IMR-90 (cell line): ENCODE measurements at regions not wholly inside any gene's neighbourhood (a gene's known extent, or its start where the extent isn't known, plus 50 kb on each side); places are given as distances from the start of the nearest gene placed in this dataset.

Experiments used
- ATAC-seq: fragments of 200-7000 bp; cut with Tn5 transposase; 2 replicates; pipeline ENCODE4 v1.9.1; 2020; ENCODE audit warnings: low read depth, mild to moderate bottlenecking, moderate library complexity
- BruUV-seq: library from RNA; stranded (reverse); fragments of 400-500 nt; replicated peaks from 2 replicates; lab custom pipeline; 2021; lab: Mats Ljungman, UMichigan
- CTCF ChIA-PET: fragments of 300-600 bp; formaldehyde crosslinking; extraction: SDS; loops from one replicate; lab custom pipeline; 2021; ENCODE audit warnings: antibody characterized with exemption; lab: Yijun Ruan, JAX
- POLR2A ChIA-PET: fragments of 300-600 bp; sonication (Branson Sonifier 250); formaldehyde crosslinking; loops from one replicate; lab custom pipeline; 2022; ENCODE audit warnings: antibody characterized with exemption; ENCODE audit not compliant: unreplicated experiment; lab: Charles Lee
- DNase-seq: peaks from one replicate; pipeline ENCODE4 v3.0.0; 2013
- H2AFZ ChIP-seq: replicated peaks from 2 replicates; pipeline ENCODE3; 2013; ENCODE audit warnings: low read length, mild to moderate bottlenecking; ENCODE audit not compliant: poor library complexity
- H2AK5ac ChIP-seq: 2 replicates; pipeline ENCODE4 v1.6.1; 2013; ENCODE audit warnings: low read depth, low read length, inconsistent platforms
- H2AK9ac ChIP-seq: replicated peaks from 2 replicates; pipeline ENCODE3; 2013; ENCODE audit warnings: mild to moderate bottlenecking, low read depth, low read length, moderate library complexity; ENCODE audit not compliant: poor library complexity
- H2BK120ac ChIP-seq: 2 replicates; pipeline ENCODE4 v1.6.1; 2013; ENCODE audit warnings: low read depth, low read length, inconsistent platforms
- H2BK15ac ChIP-seq: 3 replicates; pipeline ENCODE4 v1.6.1; 2013; ENCODE audit warnings: low read depth, low read length, inconsistent platforms
- H2BK20ac ChIP-seq: 2 replicates; pipeline ENCODE4 v1.6.1; 2013; ENCODE audit warnings: low read depth, mild to moderate bottlenecking, inconsistent platforms, low read length, moderate library complexity
- H2BK5ac ChIP-seq: 2 replicates; pipeline ENCODE4 v1.6.1; 2013; ENCODE audit warnings: mild to moderate bottlenecking, low read depth, low read length, inconsistent platforms; ENCODE audit not compliant: poor library complexity, severe bottlenecking
- H3K14ac ChIP-seq: replicated peaks from 2 replicates; pipeline ENCODE4 v1.6.1; 2013; ENCODE audit warnings: low read depth, low read length, inconsistent platforms
- H3K18ac ChIP-seq: 2 replicates; pipeline ENCODE4 v1.6.1; 2013; ENCODE audit warnings: low read depth, low read length, control low read depth
- H3K23ac ChIP-seq: 2 replicates; pipeline ENCODE4 v1.6.1; 2013; ENCODE audit warnings: low read depth, low read length, inconsistent platforms
- H3K27ac ChIP-seq: 2 replicates; pipeline ENCODE4 v1.5.1; 2013; ENCODE audit warnings: mild to moderate bottlenecking, control low read depth, low read length; ENCODE audit not compliant: insufficient read depth
- H3K27me3 ChIP-seq: 2 replicates; pipeline ENCODE4 v1.6.1; 2013; ENCODE audit warnings: low read length; ENCODE audit not compliant: control insufficient read depth, insufficient read depth
- H3K36me3 ChIP-seq: 2 replicates; pipeline ENCODE4 v1.6.1; 2013; ENCODE audit warnings: low read length, mixed read lengths; ENCODE audit not compliant: control insufficient read depth, insufficient read depth
- H3K4ac ChIP-seq: 2 replicates; pipeline ENCODE4 v1.6.1; 2013; ENCODE audit warnings: low read depth, low read length, inconsistent platforms
- H3K4me1 ChIP-seq: 2 replicates; pipeline ENCODE4 v1.6.1; 2013; ENCODE audit warnings: low read length, mixed read lengths; ENCODE audit not compliant: control insufficient read depth, insufficient read depth
- H3K4me2 ChIP-seq: 2 replicates; pipeline ENCODE4 v1.6.1; 2013; ENCODE audit warnings: low read depth, mild to moderate bottlenecking, control low read depth, low read length, moderate library complexity
- H3K4me3 ChIP-seq: 2 replicates; pipeline ENCODE4 v1.5.1; 2013; ENCODE audit warnings: low read depth, mild to moderate bottlenecking, control low read depth, low read length, moderate library complexity; ENCODE audit not compliant: insufficient read depth
- H3K56ac ChIP-seq: 2 replicates; pipeline ENCODE4 v1.6.1; 2013; ENCODE audit warnings: low read length, inconsistent platforms; ENCODE audit not compliant: insufficient read depth; ENCODE audit errors: extremely low read depth
- H3K79me1 ChIP-seq, 2 experiments: 2 replicates each; pipeline ENCODE4 v1.6.1; 2013; ENCODE audit warnings: low read length in 2 of 2, inconsistent platforms in 1 of 2, low read depth in 1 of 2
- H3K9ac ChIP-seq: 2 replicates; pipeline ENCODE4 v1.6.1; 2013; ENCODE audit warnings: low read depth, low read length, control low read depth
- H3K9me1 ChIP-seq: 2 replicates; pipeline ENCODE4 v1.6.1; 2013; ENCODE audit warnings: low read length, inconsistent platforms; ENCODE audit not compliant: insufficient read depth
- H3K9me3 ChIP-seq: 2 replicates; pipeline ENCODE4 v1.6.1; 2013; ENCODE audit warnings: low read length; ENCODE audit not compliant: control insufficient read depth, insufficient read depth
- H4K20me1 ChIP-seq: 2 replicates; pipeline ENCODE4 v1.6.1; 2013; ENCODE audit warnings: low read length, inconsistent platforms; ENCODE audit not compliant: insufficient read depth
- H4K5ac ChIP-seq: 2 replicates; pipeline ENCODE4 v1.6.1; 2013; ENCODE audit warnings: mild to moderate bottlenecking, low read depth, low read length, control low read depth
- H4K8ac ChIP-seq, 2 experiments: 2 replicates each; pipeline ENCODE4 v1.6.1; 2013; ENCODE audit warnings: low read depth in 2 of 2, low read length in 2 of 2, control low read depth in 1 of 2, inconsistent platforms in 1 of 2
- H4K91ac ChIP-seq: 2 replicates; pipeline ENCODE4 v1.6.1; 2013; ENCODE audit warnings: low read depth, low read length, inconsistent platforms; ENCODE audit not compliant: insufficient read depth
- BHLHE40 ChIP-seq: fragments of 150-350 bp; IDR thresholded peaks from 2 replicates; pipeline ENCODE4 v1.6.1; 2016; ENCODE audit warnings: mild to moderate bottlenecking, low read depth, low read length
- CHD1 ChIP-seq: IDR thresholded peaks from 2 replicates; pipeline ENCODE4 v1.6.1; 2012; ENCODE audit warnings: low read depth, low read length, improper control_type of control experiment
- MAFK ChIP-seq: IDR thresholded peaks from 2 replicates; pipeline ENCODE4 v1.6.1; 2012; ENCODE audit warnings: low read depth, low read length, improper control_type of control experiment
- NFE2L2 ChIP-seq: fragments of 150-350 bp; IDR thresholded peaks from 2 replicates; pipeline ENCODE4 v1.6.1; 2016; ENCODE audit warnings: low read depth, mild to moderate bottlenecking, low read length
- RAD21 ChIP-seq: IDR thresholded peaks from 2 replicates; pipeline ENCODE4 v1.6.1; 2012; ENCODE audit warnings: low read length, improper control_type of control experiment
- WGBS, 2 experiments: methylation state at CpG; one replicate each; pipeline versions ENCODE4 v1.1.5 to v1.1.7; 2013; ENCODE audit warnings: missing lambda C conversion rate in 2 of 2; ENCODE audit not compliant: insufficient read length in 1 of 2; ENCODE audit errors: extremely low coverage in 2 of 2; 5-methylcytosine and 5-hydroxymethylcytosine counted together
- dilution Hi-C: fragments of 300-500 bp; cut with HindIII; formaldehyde crosslinking; loops from one replicate; pipeline ENCODE4 v1.14.3; 2018; ENCODE audit warnings: low sequenced_read_pairs; ENCODE audit not compliant: unreplicated experiment
- in situ Hi-C: fragments of 300-500 bp; cut with MboI; formaldehyde crosslinking; loops from 3 replicates; pipeline ENCODE4 v1.14.3; 2019; ENCODE audit warnings: low sequenced_read_pairs, inconsistent platforms, mixed read lengths
- intact Hi-C: fragments of 100-400 bp; cut with micrococcal nuclease; formaldehyde crosslinking; loops from 2 replicates; pipeline ENCODE4 v1.10.0; 2022
- TF ChIP-seq, protein P1 (sequence below): conservative IDR thresholded peaks from 2 replicates; pipeline ENCODE4 v1.5.1; 2012; ENCODE audit warnings: mild to moderate bottlenecking, low read depth, low read length, improper control_type of control experiment
- TF ChIP-seq, protein P2 (sequence below): fragments of 150-350 bp; IDR thresholded peaks from 2 replicates; pipeline ENCODE4 v1.6.1; 2016; ENCODE audit warnings: low read depth, mild to moderate bottlenecking, low read length, moderate library complexity, borderline replicate concordance
- TF ChIP-seq, protein P3 (sequence below): fragments of 150-350 bp; IDR thresholded peaks from 2 replicates; pipeline ENCODE4 v1.6.1; 2017; ENCODE audit warnings: mild to moderate bottlenecking, antibody characterized with exemption, low read length, low read depth

DNA sequence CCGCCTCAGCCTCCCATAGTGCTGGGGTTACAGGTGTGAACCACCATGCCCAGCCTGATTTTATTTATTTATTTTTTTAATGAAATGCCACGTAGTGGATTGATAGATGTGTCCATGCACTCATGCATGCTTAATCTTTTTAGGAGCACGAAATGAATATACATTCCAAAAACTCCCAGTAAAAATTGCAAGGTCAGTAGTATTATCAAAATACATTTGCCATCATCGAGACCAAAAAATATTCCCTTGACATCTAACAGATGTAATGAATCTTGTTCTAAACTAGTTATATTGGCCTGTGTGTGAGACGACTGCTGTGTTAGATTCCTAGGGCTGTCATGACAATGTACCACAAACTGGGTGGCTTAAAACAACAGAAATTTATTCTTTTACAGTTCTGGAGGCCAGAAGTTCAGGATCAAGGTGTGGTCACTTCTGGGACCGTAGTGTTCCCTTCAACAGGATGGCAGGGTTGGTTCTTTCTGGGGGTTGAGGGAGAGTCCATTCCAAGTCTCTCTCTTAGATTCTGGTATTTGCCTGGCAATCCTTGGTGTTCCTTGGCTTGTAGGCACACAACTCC is 56.1 kb upstream of the UBL3 start:
- no peak overlapping the region for H3K18ac ChIP-seq
- peak overlapping the region; percentile 77; the same call in 2 of the 3 replicates for H2BK15ac ChIP-seq
- TF ChIP-seq, protein P1, sequence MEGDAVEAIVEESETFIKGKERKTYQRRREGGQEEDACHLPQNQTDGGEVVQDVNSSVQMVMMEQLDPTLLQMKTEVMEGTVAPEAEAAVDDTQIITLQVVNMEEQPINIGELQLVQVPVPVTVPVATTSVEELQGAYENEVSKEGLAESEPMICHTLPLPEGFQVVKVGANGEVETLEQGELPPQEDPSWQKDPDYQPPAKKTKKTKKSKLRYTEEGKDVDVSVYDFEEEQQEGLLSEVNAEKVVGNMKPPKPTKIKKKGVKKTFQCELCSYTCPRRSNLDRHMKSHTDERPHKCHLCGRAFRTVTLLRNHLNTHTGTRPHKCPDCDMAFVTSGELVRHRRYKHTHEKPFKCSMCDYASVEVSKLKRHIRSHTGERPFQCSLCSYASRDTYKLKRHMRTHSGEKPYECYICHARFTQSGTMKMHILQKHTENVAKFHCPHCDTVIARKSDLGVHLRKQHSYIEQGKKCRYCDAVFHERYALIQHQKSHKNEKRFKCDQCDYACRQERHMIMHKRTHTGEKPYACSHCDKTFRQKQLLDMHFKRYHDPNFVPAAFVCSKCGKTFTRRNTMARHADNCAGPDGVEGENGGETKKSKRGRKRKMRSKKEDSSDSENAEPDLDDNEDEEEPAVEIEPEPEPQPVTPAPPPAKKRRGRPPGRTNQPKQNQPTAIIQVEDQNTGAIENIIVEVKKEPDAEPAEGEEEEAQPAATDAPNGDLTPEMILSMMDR, result no peak
- TF ChIP-seq, protein P2, sequence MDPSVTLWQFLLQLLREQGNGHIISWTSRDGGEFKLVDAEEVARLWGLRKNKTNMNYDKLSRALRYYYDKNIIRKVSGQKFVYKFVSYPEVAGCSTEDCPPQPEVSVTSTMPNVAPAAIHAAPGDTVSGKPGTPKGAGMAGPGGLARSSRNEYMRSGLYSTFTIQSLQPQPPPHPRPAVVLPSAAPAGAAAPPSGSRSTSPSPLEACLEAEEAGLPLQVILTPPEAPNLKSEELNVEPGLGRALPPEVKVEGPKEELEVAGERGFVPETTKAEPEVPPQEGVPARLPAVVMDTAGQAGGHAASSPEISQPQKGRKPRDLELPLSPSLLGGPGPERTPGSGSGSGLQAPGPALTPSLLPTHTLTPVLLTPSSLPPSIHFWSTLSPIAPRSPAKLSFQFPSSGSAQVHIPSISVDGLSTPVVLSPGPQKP, result no peak
- peak; percentile 53 for TF ChIP-seq MAFK
- TF ChIP-seq BHLHE40, result no peak
- no peak for TF ChIP-seq CHD1
- TF ChIP-seq, protein P3, sequence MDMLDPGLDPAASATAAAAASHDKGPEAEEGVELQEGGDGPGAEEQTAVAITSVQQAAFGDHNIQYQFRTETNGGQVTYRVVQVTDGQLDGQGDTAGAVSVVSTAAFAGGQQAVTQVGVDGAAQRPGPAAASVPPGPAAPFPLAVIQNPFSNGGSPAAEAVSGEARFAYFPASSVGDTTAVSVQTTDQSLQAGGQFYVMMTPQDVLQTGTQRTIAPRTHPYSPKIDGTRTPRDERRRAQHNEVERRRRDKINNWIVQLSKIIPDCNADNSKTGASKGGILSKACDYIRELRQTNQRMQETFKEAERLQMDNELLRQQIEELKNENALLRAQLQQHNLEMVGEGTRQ, result no peak
- TF ChIP-seq NFE2L2, result no peak
- no peak for TF ChIP-seq RAD21
- no peak overlapping the region for H3K56ac ChIP-seq
- H3K4ac ChIP-seq, result no peak overlapping the region
- in situ Hi-C loops, result no loop called here
- H3K36me3 ChIP-seq, result no peaks in the 10 kb centered on the region
- H3K9ac ChIP-seq, result no peak overlapping the region
- POLR2A ChIA-PET, result no interaction called here
- H4K91ac ChIP-seq, result no peak overlapping the region
- H2BK20ac ChIP-seq, result 0 out of 2 replicates have a peak overlapping the region, but pooled peaks have one; percentile 37
- no peaks in the 10 kb centered on the region for H3K27me3 ChIP-seq
- no peak overlapping the region for H3K14ac ChIP-seq
- no peak overlapping the region for H2AFZ ChIP-seq
- no peak overlapping the region for H2AK9ac ChIP-seq
- H3K4me3 ChIP-seq, result no peak overlapping the region
- H3K79me1 ChIP-seq, result no peaks in the 10 kb centered on the region
- H2BK120ac ChIP-seq, result no peak overlapping the region
- intact Hi-C loops, result no loop called here
- H3K4me2 ChIP-seq, result no peak overlapping the region
- no peak overlapping the region for H3K27ac ChIP-seq
- H2AK5ac ChIP-seq, result no peak overlapping the region
- H3K4me1 ChIP-seq, result peaks cover 10% of the 10 kb centered on the region; the same call in 1 of the 2 replicates
- H2BK5ac ChIP-seq, result no peak overlapping the region
- no peaks in the 10 kb centered on the region for H4K20me1 ChIP-seq
- no CpG with 5 or more reads among the region's 6 CpGs for WGBS, 2 experiments
- H3K9me1 ChIP-seq, result peaks cover 18% of the 10 kb centered on the region
- DNase-seq (no peak), ATAC-seq (no peak)
- H4K5ac ChIP-seq, result no peak overlapping the region
- BruUV-seq, result no TSS peak
- CTCF ChIA-PET, result interaction anchor here (0.7 kb wide), 1 partner anchor 898 kb away, joined by 4 read pairs; no protein-coding TSS in a partner anchor
- dilution Hi-C loops, result no loop called here
- H4K8ac ChIP-seq, result no peak overlapping the region
- H3K23ac ChIP-seq, result no peak overlapping the region
- no peaks in the 10 kb centered on the region for H3K9me3 ChIP-seq
